Lung (tissue), 11 donors: ENCODE measurements at regions not wholly inside any gene's neighbourhood (a gene's known extent, or its start where the extent isn't known, plus 50 kb on each side); places are given as distances from the start of the nearest gene placed in this dataset.
"Not testable (repeated sequence)": the region's sequence is repeated elsewhere in the genome, so short reads cannot be mapped to it uniquely, and the experiment has no call there.

Source experiments
- ATAC-seq: fragments of 200-7000 bp; cut with Tn5 transposase; one replicate; pipeline ENCODE4 v1.9.1; 2020; ENCODE audit warnings: moderate number of reproducible peaks; ENCODE audit not compliant: insufficient read depth, low FRiP score
- DNase-seq, 3 donors: peaks; one replicate each; pipeline ENCODE4 v3.0.0-alpha.2; 2013 to 2017
- H3K27ac ChIP-seq, 2 donors: one replicate each; pipeline ENCODE4 v1.5.1; 2013; ENCODE audit warnings: mild to moderate bottlenecking in 2 of 2, moderate library complexity in 2 of 2, control low read depth in 1 of 2, inconsistent platforms in 1 of 2, low read depth in 1 of 2, low read length in 1 of 2
- H3K27me3 ChIP-seq, 3 donors: one replicate each; pipeline ENCODE4 v1.5.1; 2013; ENCODE audit warnings: low read length in 2 of 3; ENCODE audit not compliant: control insufficient read depth in 3 of 3, insufficient read depth in 3 of 3
- H3K36me3 ChIP-seq, 4 donors: one replicate each; pipeline ENCODE4 v1.5.1; 2013; ENCODE audit warnings: low read length in 4 of 4, mild to moderate bottlenecking in 1 of 4, moderate library complexity in 1 of 4; ENCODE audit not compliant: control insufficient read depth in 4 of 4, insufficient read depth in 4 of 4
- H3K4me1 ChIP-seq, 5 donors: one replicate each; pipeline ENCODE4 v1.5.1; 2013; ENCODE audit warnings: low read length in 5 of 5, mild to moderate bottlenecking in 2 of 5, moderate library complexity in 1 of 5; ENCODE audit not compliant: control insufficient read depth in 5 of 5, insufficient read depth in 5 of 5
- H3K4me3 ChIP-seq: one replicate; pipeline ENCODE4 v1.5.1; 2013; ENCODE audit warnings: mild to moderate bottlenecking, control low read depth, moderate library complexity
- H3K9ac ChIP-seq, 2 donors: one replicate each; pipeline ENCODE4 v1.5.1; 2013; ENCODE audit warnings: low read length in 2 of 2, control low read depth in 1 of 2; ENCODE audit not compliant: insufficient read depth in 1 of 2
- H3K9me3 ChIP-seq, 4 donors: one replicate each; pipeline ENCODE4 v1.5.1; 2013; ENCODE audit warnings: low read length in 3 of 4, mild to moderate bottlenecking in 1 of 4, moderate library complexity in 1 of 4; ENCODE audit not compliant: control insufficient read depth in 4 of 4, insufficient read depth in 3 of 4
- CTCF ChIP-seq: IDR thresholded peaks from 2 replicates; pipeline ENCODE4 v1.5.1; 2012; ENCODE audit warnings: mild to moderate bottlenecking; ENCODE audit errors: control extremely low read depth, extremely low read depth
- WGBS, 2 donors: extraction: QIAGEN DNeasy Blood & Tissue Kit; methylation state at CpG; one replicate each; pipeline ENCODE4 v1.1.7; 2013; 5-methylcytosine and 5-hydroxymethylcytosine counted together
- donor health status: control.
- donor health status: control.
- donor health status: Bipolar disorder and iron deficiency.
- donor health status: healthy.
- donor health status: DM: yes; HTN: yes; CAD: no.

GRCh38 chr7:79740076-79740475 is 286.6 kb upstream of the MAGI2 start:
- Histone ChIP-seq H3K27ac (no peak overlapping the region), H3K9me3 (no peaks in the 10 kb centered on the region), H3K36me3 (no peaks in the 10 kb centered on the region), H3K9ac (no peak overlapping the region), H3K27me3 (no peaks in the 10 kb centered on the region), H3K4me1 (no peaks in the 10 kb centered on the region), H3K4me3 (no peak overlapping the region)
- 93 to 97% methylated on average over 22 of the region's 22 CpGs for WGBS, 2 donors
- no peak for TF ChIP-seq CTCF
- DNase-seq = no peak
- ATAC-seq = no peak

DNA sequence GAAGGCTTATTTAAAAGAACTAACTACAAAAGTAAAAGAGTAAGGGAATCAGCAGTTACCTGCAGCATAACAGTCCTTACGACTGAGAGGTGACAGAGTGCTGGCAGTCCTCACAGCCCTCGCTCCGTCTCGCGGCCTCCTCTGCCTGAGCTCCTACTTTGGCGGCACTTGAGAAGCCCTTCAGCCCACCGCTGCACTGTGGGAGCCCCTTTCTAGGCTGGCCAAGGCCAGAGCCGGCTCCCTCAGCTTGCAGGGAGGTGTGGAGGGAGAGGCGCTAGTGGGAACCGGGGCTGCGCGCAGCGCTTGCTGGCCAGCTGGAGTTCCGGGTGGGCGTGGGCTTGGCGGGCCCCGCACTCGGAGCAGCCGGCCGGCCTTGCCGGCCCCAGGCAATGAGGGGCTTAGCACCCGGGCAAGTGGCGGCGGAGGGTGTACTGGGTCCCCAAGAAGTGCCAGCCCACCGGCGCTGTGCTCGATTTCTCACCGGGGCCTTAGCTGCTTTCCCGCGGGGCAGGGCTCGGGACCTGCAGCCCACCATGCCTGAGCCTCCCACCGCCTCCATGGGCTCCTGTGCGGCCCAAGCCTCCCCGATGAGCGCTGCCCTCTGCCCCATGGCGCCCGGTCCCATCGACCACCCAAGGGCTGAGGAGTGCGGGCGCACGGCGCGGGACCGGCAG is 285.7 kb upstream of the MAGI2 start:
- 95 to 97% methylated on average over 44 of the region's 44 CpGs for WGBS, 2 donors

DNA sequence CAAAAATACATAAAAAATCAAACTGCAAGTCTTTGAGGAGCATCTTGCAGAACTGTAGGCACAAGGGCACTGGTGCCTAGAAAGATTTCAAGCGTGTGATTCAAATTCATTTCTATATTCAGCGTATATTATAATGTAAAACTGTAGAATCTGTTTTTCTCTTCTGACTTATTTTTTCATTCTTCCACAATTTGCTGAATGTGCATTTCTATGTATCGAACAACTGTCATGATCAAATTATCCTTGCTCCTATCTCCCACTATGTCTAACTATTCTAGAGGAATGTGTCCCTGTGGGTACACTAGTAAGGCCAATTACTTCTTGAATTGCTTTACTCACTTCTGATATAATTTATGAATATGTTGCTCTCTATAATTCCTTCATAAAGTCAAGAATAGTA is 283.0 kb upstream of the MAGI2 start:
- WGBS, 2 donors = 95 to 98% methylated on average over 3 of the region's 3 CpGs
- no peak for TF ChIP-seq CTCF
- H3K4me3 ChIP-seq = no peak overlapping the region
- no peak overlapping the region for H3K9ac ChIP-seq
- H3K27me3 ChIP-seq = no peaks in the 10 kb centered on the region
- ATAC-seq (no peak), DNase-seq (no peak)
- H3K27ac ChIP-seq = no peak overlapping the region
- peaks cover 0 to 6% (median 4%) of the 10 kb centered on the region in 4 donors for H3K9me3 ChIP-seq
- no peaks in the 10 kb centered on the region for H3K4me1 ChIP-seq
- no peaks in the 10 kb centered on the region for H3K36me3 ChIP-seq

More for the DNA sequence above, 285.7 kb upstream of the MAGI2 start:
- H3K27ac ChIP-seq, H3K36me3 ChIP-seq, H3K9ac ChIP-seq, DNase-seq, H3K4me1 ChIP-seq, H3K27me3 ChIP-seq, H3K4me3 ChIP-seq, ATAC-seq, H3K9me3 ChIP-seq: not testable (repeated sequence)

DNA sequence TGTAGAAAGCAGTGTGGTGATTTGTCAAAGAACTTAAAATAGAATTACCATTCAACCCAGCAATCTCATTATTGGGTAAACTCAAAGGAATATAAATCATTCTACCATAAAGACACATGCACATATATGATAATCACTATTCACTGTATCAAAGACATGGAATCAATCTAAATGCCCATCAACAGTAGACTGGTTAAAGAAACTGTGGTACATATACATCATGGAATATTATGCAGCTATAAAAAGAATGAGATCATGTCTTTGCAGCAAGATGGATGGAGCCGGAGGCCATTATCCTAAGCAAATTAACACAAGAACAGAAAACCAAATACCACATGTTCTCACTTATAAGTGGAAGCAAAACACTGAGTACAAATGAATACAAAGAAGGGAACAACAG is 281.5 kb upstream of the MAGI2 start:
- 93 to 100% methylated on average over 1 of the region's 1 CpG for WGBS, 2 donors
- Histone ChIP-seq H3K27me3 (no peaks in the 10 kb centered on the region), H3K36me3 (no peaks in the 10 kb centered on the region), H3K27ac (no peak overlapping the region), H3K9me3 (peaks cover 0 to 6% (median 4%) of the 10 kb centered on the region in 4 donors), H3K9ac (no peak overlapping the region), H3K4me1 (no peaks in the 10 kb centered on the region), H3K4me3 (no peak overlapping the region)
- TF ChIP-seq CTCF = no peak
- DNase-seq (no peak), ATAC-seq (no peak)
